Body of pancreas (tissue), 4 donors: ENCODE measurements at regions not wholly inside any gene's neighbourhood (a gene's known extent, or its start where the extent isn't known, plus 50 kb on each side); places are given as distances from the start of the nearest gene placed in this dataset.

Experiments used
- ATAC-seq: fragments of 150-250 bp; one replicate; pipeline ENCODE4 v1.9.1; 2016
- DNase-seq, 4 donors: peaks; one replicate each; pipeline ENCODE4 v3.0.0-alpha.2; 2019
- H3K27ac ChIP-seq, 4 donors: fragments of 200-600 bp; sonication (generic); 1 replicate in 3 of 4; 2 replicates in 1 of 4; pipeline versions ENCODE4 v1.5.1 to v1.6.1; 2016 to 2019; ENCODE audit warnings: mild to moderate bottlenecking in 1 of 4, mixed read lengths in 1 of 4, moderate library complexity in 1 of 4
- H3K27me3 ChIP-seq, 2 donors: fragments of 200-600 bp; sonication (generic); one replicate each; pipeline ENCODE4 v1.6.0; 2016; ENCODE audit warnings: mild to moderate bottlenecking in 1 of 2
- H3K36me3 ChIP-seq, 2 donors: fragments of 200-600 bp; sonication (generic); replicated peaks in 1 of 2; 2 replicates each; pipeline ENCODE4 v1.5.1; 2016; ENCODE audit warnings: low read depth in 2 of 2; ENCODE audit not compliant: insufficient read depth in 1 of 2
- H3K4me1 ChIP-seq: fragments of 200-600 bp; sonication (generic); one replicate; pipeline ENCODE4 v1.6.0; 2016
- H3K4me3 ChIP-seq, 2 donors: fragments of 200-600 bp; sonication (generic); 1 replicate in 1 of 2; 2 replicates in 1 of 2; pipeline ENCODE4 v1.5.1; 2016 to 2019
- H3K9me3 ChIP-seq, 3 donors: fragments of 200-600 bp; sonication (generic); 1 replicate in 2 of 3; 2 replicates in 1 of 3; pipeline ENCODE4 v1.5.1; 2016
- CTCF ChIP-seq, 7 experiments: fragments of 450-650 bp in 4 of 7; fragments of 200-600 bp in 3 of 7; sonication (generic) in 3 of 7; IDR thresholded peaks; one replicate each; pipeline ENCODE4 v1.5.1; 2016 to 2019; ENCODE audit warnings: antibody characterized with exemption in 7 of 7
- POLR2A ChIP-seq, 3 donors: fragments of 450-650 bp; IDR thresholded peaks; one replicate each; pipeline ENCODE4 v1.6.1; 2016; ENCODE audit warnings: antibody characterized with exemption in 3 of 3, mild to moderate bottlenecking in 2 of 3
- WGBS, 2 donors: methylation state at CpG; one replicate each; pipeline ENCODE4 v1.1.5; 2017; 5-methylcytosine and 5-hydroxymethylcytosine counted together
- intact Hi-C: fragments of 100-400 bp; cut with DNase I; formaldehyde crosslinking; loops from one replicate; pipeline ENCODE4 v1.15.1; 2023

GRCh38 chr1:170301596-170301995 lies 155.8 kb downstream of the NTMT2 start:
- TF ChIP-seq POLR2A (IDR thresholded peaks at IDR 0.05) (no peak), CTCF (IDR thresholded peaks at IDR 0.05) (no peak)
- Histone ChIP-seq H3K36me3 (no peaks in the 10 kb centered on the region), H3K4me3 (no peak overlapping the region), H3K4me1 (no peaks in the 10 kb centered on the region), H3K27ac (no peak overlapping the region), H3K27me3 (no peaks in the 10 kb centered on the region), H3K9me3 (no peaks in the 10 kb centered on the region)
- WGBS, 2 donors: 65 to 74% methylated on average over 3 of the region's 3 CpGs
- no peak for ATAC-seq
- no peak for DNase-seq
- intact Hi-C loops: no loop called here

- DNase-seq: no peak
- Histone ChIP-seq H3K9me3 (no peaks in the 10 kb centered on the region), H3K27me3 (no peaks in the 10 kb centered on the region), H3K36me3 (no peaks in the 10 kb centered on the region), H3K27ac (no peak overlapping the region), H3K4me1 (no peaks in the 10 kb centered on the region), H3K4me3 (no peak overlapping the region)
- TF ChIP-seq CTCF (IDR thresholded peaks at IDR 0.05): no peak
- TF ChIP-seq POLR2A (IDR thresholded peaks at IDR 0.05): no peak
- WGBS, 2 donors: 71 to 79% methylated on average over 1 of the region's 1 CpG
- no peak for ATAC-seq
- intact Hi-C loops: no loop called here
Observed at GRCh38 chr1:170303034-170303433, 157.3 kb downstream of the NTMT2 start.

GRCh38 chr1:170305777-170306512 lies 160.2 kb downstream of the NTMT2 start:
- Histone ChIP-seq H3K27ac (no peak overlapping the region), H3K4me3 (no peak overlapping the region), H3K9me3 (no peaks in the 10 kb centered on the region), H3K4me1 (no peaks in the 10 kb centered on the region), H3K36me3 (no peaks in the 10 kb centered on the region), H3K27me3 (no peaks in the 10 kb centered on the region)
- DNase-seq (no peak), ATAC-seq (no peak)
- TF ChIP-seq POLR2A (IDR thresholded peaks at IDR 0.05) (no peak), CTCF (IDR thresholded peaks at IDR 0.05) (no peak)
- intact Hi-C loops: no loop called here
- 59 to 73% methylated on average over 2 of the region's 2 CpGs for WGBS, 2 donors

GRCh38 chr1:170306513-170306910 lies 160.8 kb downstream of the NTMT2 start:
- H3K4me1 ChIP-seq: no peaks in the 10 kb centered on the region
- intact Hi-C loops: no loop called here

More at GRCh38 chr1:170306513-170306910, 160.8 kb downstream of the NTMT2 start:
- DNase-seq (no peak), ATAC-seq (no peak)
- Histone ChIP-seq H3K27me3 (no peaks in the 10 kb centered on the region), H3K27ac (no peak overlapping the region), H3K36me3 (no peaks in the 10 kb centered on the region), H3K4me3 (no peak overlapping the region), H3K9me3 (no peaks in the 10 kb centered on the region)
- no peak for TF ChIP-seq CTCF (IDR thresholded peaks at IDR 0.05)
- TF ChIP-seq POLR2A (IDR thresholded peaks at IDR 0.05): no peak
